GM04504 (cell line): ENCODE measurements at regions not wholly inside any gene's neighbourhood (a gene's known extent, or its start where the extent isn't known, plus 50 kb on each side); places are given as distances from the start of the nearest gene placed in this dataset.

Source experiments
- DNase-seq: peaks from one replicate; pipeline ENCODE4 v3.0.0-alpha.2; 2012; ENCODE audit warnings: low read depth

- DNase-seq: no peak
These were observed 439.7 kb upstream of the TNP1 start for GRCh38 chr2:217299590-217299989.

- no peak for DNase-seq
These were observed 437.2 kb upstream of the TNP1 start for GRCh38 chr2:217297096-217297495.

DNA sequence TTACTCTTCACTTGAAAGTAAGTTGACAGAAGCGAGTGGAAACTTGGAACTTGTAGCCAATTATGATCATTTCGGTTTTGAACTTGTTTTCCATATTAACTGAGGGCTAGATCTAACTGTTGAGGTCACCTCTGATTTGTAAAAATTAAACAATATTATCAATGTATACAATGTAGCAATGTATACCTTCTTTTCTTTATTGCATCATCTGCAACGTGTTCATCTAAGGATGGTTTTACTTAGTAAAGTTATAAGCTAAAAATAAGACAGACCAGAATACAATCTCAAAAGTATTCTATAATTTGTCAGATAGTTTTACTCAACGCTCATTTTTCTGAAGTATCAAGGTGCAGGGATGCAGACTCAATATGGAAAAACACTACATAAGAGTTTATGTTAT is 435.0 kb upstream of the TNP1 start:
- DNase-seq: no peak

- DNase-seq: no peak
These were observed 434.3 kb upstream of the TNP1 start for GRCh38 chr2:217294211-217294610.

- no peak for DNase-seq
These were observed 433.7 kb upstream of the TNP1 start for GRCh38 chr2:217293607-217294006.

DNA sequence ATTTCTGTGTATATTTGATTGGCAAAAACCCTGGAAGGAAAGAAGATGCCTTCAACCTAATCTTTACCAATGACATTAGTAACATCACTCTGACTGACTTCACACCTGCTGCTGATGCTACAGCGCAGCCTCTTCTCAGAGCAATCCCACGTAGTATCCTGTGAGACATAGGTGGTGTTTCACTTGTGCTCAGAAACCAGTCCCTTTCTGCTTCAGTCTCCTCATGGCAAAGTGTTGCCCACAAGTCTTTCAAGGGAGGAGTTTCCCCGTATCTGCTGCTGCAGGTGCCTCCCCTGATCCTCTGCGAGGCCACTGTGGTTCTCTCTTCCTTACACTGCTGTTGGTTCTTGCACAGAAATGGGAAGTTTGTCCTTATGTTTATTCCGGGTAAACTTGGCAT is 433.2 kb upstream of the TNP1 start:
- no peak for DNase-seq

GRCh38 chr2:217291259-217291658 is 431.4 kb upstream of the TNP1 start:
- DNase-seq: no peak

DNA sequence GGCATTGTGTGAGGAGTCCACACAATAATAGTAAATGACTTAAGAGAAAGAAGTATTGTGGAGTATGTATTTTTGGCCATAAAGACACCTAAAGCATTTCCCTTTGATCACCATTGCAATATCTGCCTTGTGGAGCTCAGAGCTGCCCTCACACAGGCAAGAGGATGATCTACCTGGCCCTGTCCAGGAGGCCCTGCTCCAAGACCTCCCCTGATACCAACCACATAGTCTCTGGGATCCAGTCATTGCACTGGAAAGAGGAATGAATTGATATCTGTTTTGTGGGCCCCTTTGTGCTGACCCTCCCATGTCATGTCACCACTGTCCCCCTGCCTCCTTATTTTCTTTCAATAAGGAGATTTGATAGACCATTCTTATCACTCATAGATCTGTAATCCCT is 430.6 kb upstream of the TNP1 start:
- no peak for DNase-seq

- DNase-seq: no peak
These were observed 430.0 kb upstream of the TNP1 start for GRCh38 chr2:217289907-217290280.

DNA sequence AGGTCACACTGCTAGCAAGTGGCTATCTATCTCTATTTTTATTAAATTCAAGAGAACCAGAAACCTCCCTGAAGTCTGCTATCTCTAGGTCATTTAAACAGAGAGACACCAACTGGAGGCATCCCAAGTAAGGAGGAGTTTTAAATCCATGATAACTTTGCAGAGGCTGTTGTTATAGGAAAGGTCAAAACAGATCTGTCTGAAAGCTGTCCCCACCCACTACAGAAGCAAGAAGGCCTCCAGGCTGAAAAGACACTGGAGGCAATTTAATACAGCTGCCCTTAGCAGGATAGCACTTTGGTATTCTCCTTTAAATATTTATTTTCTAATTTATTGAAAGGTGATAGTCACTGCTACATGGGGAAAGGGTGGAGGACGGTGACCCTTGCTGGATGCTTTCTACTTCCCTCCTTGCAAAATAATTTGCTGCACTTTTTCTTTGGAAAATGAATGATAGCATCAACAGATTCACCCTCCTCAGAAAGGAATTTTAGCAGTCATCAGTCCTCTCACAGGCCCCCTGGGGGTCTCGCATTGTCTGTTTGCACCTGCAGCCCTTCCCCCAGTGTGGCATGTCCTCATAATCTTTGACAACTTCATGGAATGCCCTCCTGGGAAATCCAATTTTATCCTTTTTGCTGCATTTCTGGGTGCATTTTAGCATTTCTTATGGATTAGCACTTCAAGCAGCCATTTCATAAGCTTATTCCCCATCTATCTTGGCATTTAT is 429.5 kb upstream of the TNP1 start:
- no peak for DNase-seq

GRCh38 chr2:217288472-217289063 is 428.7 kb upstream of the TNP1 start:
- DNase-seq: no peak

DNA sequence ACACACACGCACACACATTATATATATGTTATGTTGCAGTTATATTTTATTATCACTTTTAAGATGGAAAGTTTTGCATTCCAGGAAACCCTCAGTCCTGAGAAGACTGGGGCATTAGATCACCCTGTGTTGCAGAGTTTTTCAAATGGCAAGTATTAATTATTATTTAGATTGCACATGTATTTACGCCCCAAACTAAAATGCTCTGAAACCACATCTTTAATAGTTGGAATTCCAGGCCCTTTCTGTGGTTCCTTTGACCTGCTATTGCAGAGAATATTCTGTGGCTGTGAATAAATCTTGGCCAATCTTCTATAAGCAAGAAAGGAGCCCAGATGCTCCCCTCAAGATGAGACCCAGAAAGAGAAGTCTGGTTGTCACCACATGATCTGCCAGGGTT is 427.0 kb upstream of the TNP1 start:
- peak; percentile 38 for DNase-seq

DNA sequence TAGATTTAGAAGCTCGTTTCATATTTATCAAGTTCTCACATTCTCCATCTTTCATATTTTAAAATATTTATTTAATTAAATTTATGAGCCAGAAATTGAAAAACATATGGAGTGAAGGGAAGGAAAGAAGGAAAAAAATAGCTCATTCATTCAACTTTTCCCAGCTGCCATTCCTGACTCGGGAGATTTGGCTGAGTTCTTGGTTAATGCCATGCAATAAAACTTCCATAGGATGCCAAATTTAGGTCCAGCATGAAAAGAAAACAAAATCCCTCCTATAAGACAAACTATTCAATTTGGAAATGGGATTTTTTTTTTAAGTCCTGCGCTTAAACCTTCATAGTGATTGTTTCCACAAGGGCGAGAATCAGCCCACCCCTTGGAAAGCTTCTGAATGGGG is 426.1 kb upstream of the TNP1 start:
- DNase-seq: no peak

- DNase-seq: no peak
These were observed 423.6 kb upstream of the TNP1 start for GRCh38 chr2:217283460-217283859.

DNA sequence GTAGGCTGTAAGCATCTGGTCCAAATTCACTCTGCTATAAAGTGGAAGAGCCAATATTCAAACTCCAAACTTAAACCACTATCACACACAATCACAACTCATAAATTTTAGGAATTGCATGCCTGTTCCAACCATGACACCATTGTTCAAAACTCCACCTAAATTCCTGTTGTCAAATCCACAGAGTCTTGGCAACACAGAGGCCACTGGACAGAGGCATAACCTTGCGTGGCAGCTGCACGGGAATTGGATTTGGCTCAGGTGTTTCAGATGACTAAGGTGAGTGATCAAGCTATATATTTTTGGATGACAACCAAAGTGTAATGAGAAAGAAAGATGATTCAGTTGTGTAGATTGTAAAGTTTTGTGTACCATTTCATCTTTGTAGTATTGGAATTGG is 422.7 kb upstream of the TNP1 start:
- no peak for DNase-seq

DNA sequence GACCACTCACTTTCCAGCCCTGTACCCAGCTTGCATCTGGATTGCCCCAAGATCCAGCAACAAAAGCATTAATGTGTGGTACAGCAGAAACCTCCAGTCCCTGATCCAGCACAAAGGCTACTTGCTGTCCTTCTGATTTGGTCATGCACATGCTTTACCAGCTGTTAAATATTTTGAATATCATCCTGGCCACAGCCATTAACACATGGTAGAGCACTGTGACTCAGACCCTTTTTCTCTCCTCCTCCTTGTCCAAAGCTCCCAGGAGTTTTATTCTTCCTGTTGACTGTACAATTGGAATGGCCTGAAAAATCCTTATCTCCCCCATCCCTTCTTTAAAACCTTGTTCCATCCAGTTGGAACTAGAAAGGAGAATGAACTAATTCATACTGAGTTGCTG is 419.7 kb upstream of the TNP1 start:
- peak; percentile 81 for DNase-seq

DNA sequence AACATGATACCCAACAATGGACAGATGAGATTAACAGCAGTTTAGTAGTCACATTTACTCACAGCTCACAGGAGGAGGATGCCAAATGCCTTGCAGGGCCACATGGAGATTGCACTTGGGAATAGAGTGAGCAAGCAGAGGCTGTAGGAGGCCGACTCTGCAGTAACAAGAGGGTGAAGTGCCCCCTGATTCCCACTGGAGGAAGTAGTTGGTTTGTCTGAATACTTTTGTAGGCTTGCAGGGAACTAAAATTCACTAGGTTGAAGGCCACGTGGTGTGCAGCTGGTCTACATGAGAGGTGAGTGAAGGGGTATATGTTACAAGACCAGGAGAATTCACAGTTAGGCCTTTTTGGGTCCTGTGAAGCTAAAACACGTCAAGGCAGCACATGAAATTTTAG is 419.3 kb upstream of the TNP1 start:
- no peak for DNase-seq

GRCh38 chr2:217277646-217278398 is 418.0 kb upstream of the TNP1 start:
- DNase-seq: peak; percentile 33

- no peak for DNase-seq
These were observed 416.6 kb upstream of the TNP1 start for GRCh38 chr2:217276433-217276832.

- DNase-seq: no peak
These were observed 415.2 kb upstream of the TNP1 start for GRCh38 chr2:217275091-217275490.

DNA sequence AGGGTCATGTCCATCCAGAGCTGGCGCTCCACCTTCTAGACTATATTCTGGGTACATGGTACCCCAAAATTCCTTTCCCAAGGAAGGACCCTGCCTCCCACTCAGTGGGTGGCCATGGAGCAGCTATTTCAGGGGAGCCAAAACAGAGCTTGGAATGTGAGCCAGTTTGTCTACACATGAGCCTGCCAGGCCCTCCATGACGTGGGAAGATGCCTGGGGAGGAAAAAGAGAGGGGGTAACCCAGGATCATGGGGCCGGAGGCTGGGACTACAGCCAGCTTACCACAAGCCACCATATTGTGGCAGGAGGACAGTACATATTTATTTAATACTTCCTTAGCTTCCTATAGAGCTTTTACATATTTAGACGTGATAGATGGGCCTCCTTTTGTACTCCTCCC is 414.7 kb upstream of the TNP1 start:
- no peak for DNase-seq

DNA sequence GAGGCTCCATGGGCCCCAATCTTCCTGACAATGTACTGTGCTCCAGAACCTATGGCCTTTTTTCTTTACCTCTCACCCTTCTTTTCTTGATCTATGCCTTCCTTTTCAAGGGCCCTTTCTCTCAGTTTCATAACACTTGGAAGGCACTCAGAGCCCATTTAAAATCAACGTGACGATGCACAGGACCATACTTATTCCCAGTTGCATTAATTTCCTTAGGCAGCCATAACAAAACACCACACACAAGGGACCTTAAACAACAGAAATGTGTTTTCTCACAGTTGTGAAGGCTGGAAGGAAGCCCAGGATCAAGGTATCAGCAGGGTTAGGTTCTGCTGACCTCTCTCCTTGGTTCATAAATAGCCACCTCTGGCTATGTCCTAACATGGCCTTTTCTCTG is 414.0 kb upstream of the TNP1 start:
- DNase-seq: no peak

- no peak for DNase-seq
These were observed 413.3 kb upstream of the TNP1 start for GRCh38 chr2:217273162-217273561.

- no peak for DNase-seq
These were observed 411.9 kb upstream of the TNP1 start for GRCh38 chr2:217271813-217272212.
